ENCODE measurements at regions not wholly inside any gene's neighbourhood (a gene's known extent, or its start where the extent isn't known, plus 50 kb on each side); places are given as distances from the start of the nearest gene placed in this dataset.

GRCh38 chr13:111547726-111548273, 227.4 kb downstream of the TEX29 start:
- peaks cover 4% of the 10 kb centered on the region for H3K9me3 Mint-ChIP-seq
- intact Hi-C loops (cut with micrococcal nuclease), result no loop called here
- ChIA-PET CTCF (no interaction called here), POLR2A (no interaction called here)
- no peak overlapping the region for H3K4me3 Mint-ChIP-seq
- no peaks in the 10 kb centered on the region for H3K36me3 Mint-ChIP-seq (ENCODE audit: low read depth)
- H3K4me1 Mint-ChIP-seq, result no peaks in the 10 kb centered on the region
- H3K27me3 Mint-ChIP-seq, result no peaks in the 10 kb centered on the region
- no peak overlapping the region for H3K27ac Mint-ChIP-seq
- no peak for TF ChIP-seq CTCF (IDR thresholded peaks at IDR 0.05)
- ATAC-seq (ENCODE audit: low read depth) (no peak), DNase-seq (no peak)

GRCh38 chr13:111548301-111548700, 227.9 kb downstream of the TEX29 start:
- H3K4me3 Mint-ChIP-seq, result no peak overlapping the region
- H3K27me3 Mint-ChIP-seq, result no peaks in the 10 kb centered on the region
- POLR2A ChIA-PET, result no interaction called here
- DNase-seq (no peak), ATAC-seq (ENCODE audit: low read depth) (no peak)
- no peaks in the 10 kb centered on the region for H3K36me3 Mint-ChIP-seq (ENCODE audit: low read depth)
- H3K27ac Mint-ChIP-seq, result no peak overlapping the region
- H3K4me1 Mint-ChIP-seq, result no peaks in the 10 kb centered on the region
- H3K9me3 Mint-ChIP-seq, result peaks cover 4% of the 10 kb centered on the region
- TF ChIP-seq CTCF (IDR thresholded peaks at IDR 0.05), result no peak
- CTCF ChIA-PET, result no interaction called here
- intact Hi-C loops (cut with micrococcal nuclease), result no loop called here

GRCh38 chr13:111548805-111549204, 228.4 kb downstream of the TEX29 start:
- TF ChIP-seq CTCF (IDR thresholded peaks at IDR 0.05), result no peak
- H3K36me3 Mint-ChIP-seq (ENCODE audit: low read depth), result no peaks in the 10 kb centered on the region
- intact Hi-C loops (cut with micrococcal nuclease), result no loop called here
- POLR2A ChIA-PET, result no interaction called here
- H3K4me3 Mint-ChIP-seq, result no peak overlapping the region
- peaks cover 4% of the 10 kb centered on the region for H3K9me3 Mint-ChIP-seq
- no peaks in the 10 kb centered on the region for H3K4me1 Mint-ChIP-seq
- H3K27me3 Mint-ChIP-seq, result no peaks in the 10 kb centered on the region
- CTCF ChIA-PET, result no interaction called here
- ATAC-seq (ENCODE audit: low read depth) (no peak), DNase-seq (no peak)
- H3K27ac Mint-ChIP-seq, result no peak overlapping the region

- no peak for ATAC-seq (ENCODE audit: low read depth)
- Mint-ChIP-seq H3K9me3 (peaks cover 4% of the 10 kb centered on the region), H3K4me3 (no peak overlapping the region), H3K4me1 (no peaks in the 10 kb centered on the region), H3K36me3 (ENCODE audit: low read depth) (no peaks in the 10 kb centered on the region), H3K27ac (no peak overlapping the region), H3K27me3 (no peaks in the 10 kb centered on the region)
- ChIA-PET CTCF (no interaction called here), POLR2A (no interaction called here)
- no peak for TF ChIP-seq CTCF (IDR thresholded peaks at IDR 0.05)
- intact Hi-C loops (cut with micrococcal nuclease), result no loop called here
- DNase-seq, result no peak
Observed at GRCh38 chr13:111549464-111549863, 229.0 kb downstream of the TEX29 start.

GRCh38 chr13:111550062-111550461, 229.6 kb downstream of the TEX29 start:
- no peak for DNase-seq
- POLR2A ChIA-PET, result no interaction called here
- CTCF ChIA-PET, result no interaction called here

More at GRCh38 chr13:111550062-111550461, 229.6 kb downstream of the TEX29 start:
- Mint-ChIP-seq H3K36me3 (ENCODE audit: low read depth) (no peaks in the 10 kb centered on the region), H3K27me3 (no peaks in the 10 kb centered on the region), H3K4me1 (no peaks in the 10 kb centered on the region), H3K9me3 (peaks cover 2% of the 10 kb centered on the region), H3K4me3 (no peak overlapping the region), H3K27ac (no peak overlapping the region)
- TF ChIP-seq CTCF (IDR thresholded peaks at IDR 0.05), result no peak
- intact Hi-C loops (cut with micrococcal nuclease), result no loop called here
- no peak for ATAC-seq (ENCODE audit: low read depth)
